ENCODE measurements at regions not wholly inside any gene's neighbourhood (a gene's known extent, or its start where the extent isn't known, plus 50 kb on each side); places are given as distances from the start of the nearest gene placed in this dataset.

GRCh38 chr7:76126632-76127031 lies 75.1 kb upstream of the SRRM3 start:
- no peak for TF ChIP-seq CTCF (IDR thresholded peaks at IDR 0.05 in 2 of 3, conservative IDR thresholded peaks at IDR 0.05 in 1 of 3; ENCODE audit: borderline replicate concordance in 1 of 3, insufficient read depth in 1 of 3, low read depth in 2 of 3, low read length in 2 of 3)
- no peak for TF ChIP-seq ZNF274 (IDR thresholded peaks at IDR 0.05; ENCODE audit: low read depth, low read length)
